MCF 10A (cell line): ENCODE measurements at regions not wholly inside any gene's neighbourhood (a gene's known extent, or its start where the extent isn't known, plus 50 kb on each side); places are given as distances from the start of the nearest gene placed in this dataset.

Source experiments
- BruUV-seq: library from RNA; stranded (reverse); fragments of 400-500 nt; replicated peaks from 2 replicates; lab custom pipeline; 2021; lab: Mats Ljungman, UMichigan
- CTCF ChIA-PET: fragments of 300-600 bp; sonication (Branson Sonifier 250); formaldehyde crosslinking; extraction: SDS; loops from one replicate; lab custom pipeline; 2021; ENCODE audit warnings: antibody characterized with exemption, inconsistent platforms; lab: Yijun Ruan, JAX
- POLR2A ChIA-PET: fragments of 300-600, 350-650 bp; sonication (Branson Sonifier 250); formaldehyde crosslinking; extraction: SDS; loops from one replicate; lab custom pipeline; 2020; ENCODE audit warnings: antibody characterized with exemption, inconsistent platforms; lab: Yijun Ruan, JAX
- DNase-seq: peaks from one replicate; pipeline ENCODE4 v3.0.0-alpha.2; 2018; ENCODE audit not compliant: unreplicated experiment
- H3K27ac Mint-ChIP-seq: one replicate; pipeline ENCODE4 v1.8.0; 2022; ENCODE audit warnings: mild to moderate bottlenecking, low read depth, mixed read lengths; ENCODE audit not compliant: unreplicated experiment
- H3K27me3 Mint-ChIP-seq: one replicate; pipeline ENCODE4 v1.8.0; 2022; ENCODE audit warnings: mixed read lengths; ENCODE audit not compliant: insufficient read depth, unreplicated experiment
- H3K36me3 Mint-ChIP-seq: one replicate; pipeline ENCODE4 v1.8.0; 2022; ENCODE audit warnings: mild to moderate bottlenecking, moderate library complexity, mixed read lengths; ENCODE audit not compliant: insufficient read depth, unreplicated experiment
- H3K4me1 Mint-ChIP-seq: one replicate; pipeline ENCODE4 v1.8.0; 2022; ENCODE audit warnings: mixed read lengths; ENCODE audit not compliant: insufficient read depth, unreplicated experiment
- H3K4me3 Mint-ChIP-seq: one replicate; pipeline ENCODE4 v1.8.0; 2022; ENCODE audit warnings: mild to moderate bottlenecking, moderate library complexity, mixed read lengths; ENCODE audit not compliant: unreplicated experiment
- H3K9me3 Mint-ChIP-seq: one replicate; pipeline ENCODE4 v1.8.0; 2022; ENCODE audit warnings: mixed read lengths; ENCODE audit not compliant: unreplicated experiment
- CTCF ChIP-seq: fragments of 200-600 bp; IDR thresholded peaks from one replicate; pipeline ENCODE4 v1.8.0; 2022; ENCODE audit warnings: antibody characterized with exemption, mild to moderate bottlenecking; ENCODE audit not compliant: unreplicated experiment
- intact Hi-C: fragments of 100-400 bp; cut with micrococcal nuclease; formaldehyde crosslinking; loops from 2 replicates; pipeline ENCODE4 v1.14.1; 2022

- DNase-seq, result no peak
- H3K36me3 Mint-ChIP-seq, result no peaks in the 10 kb centered on the region
- intact Hi-C loops, result no loop called here
- BruUV-seq, result no TSS peak
- TF ChIP-seq CTCF, result no peak
- CTCF ChIA-PET, result interaction anchor here (0.6 to 1.0 kb wide), 3 partner anchors 10 to 106 kb away, joined by 3 read pairs; no protein-coding TSS in a partner anchor
- no peaks in the 10 kb centered on the region for H3K27me3 Mint-ChIP-seq
- H3K9me3 Mint-ChIP-seq, result no peaks in the 10 kb centered on the region
- H3K4me1 Mint-ChIP-seq, result peaks cover 11% of the 10 kb centered on the region
- no peak overlapping the region for H3K4me3 Mint-ChIP-seq
- POLR2A ChIA-PET, result interaction anchor here (0.6 to 1.7 kb wide), 2 partner anchors 92 to 420 kb away, joined by 3 to 4 read pairs; no protein-coding TSS in a partner anchor
- H3K27ac Mint-ChIP-seq, result peak overlapping the region; percentile 42
These were observed 181.0 kb downstream of the TFCP2L1 start for GRCh38 chr2:121103960-121104359.

GRCh38 chr2:121104721-121105141, 180.3 kb downstream of the TFCP2L1 start:
- Mint-ChIP-seq H3K4me1 (peaks cover 7% of the 10 kb centered on the region), H3K4me3 (no peak overlapping the region), H3K9me3 (no peaks in the 10 kb centered on the region), H3K36me3 (no peaks in the 10 kb centered on the region), H3K27me3 (no peaks in the 10 kb centered on the region), H3K27ac (no peak overlapping the region)
- TF ChIP-seq CTCF, result no peak
- intact Hi-C loops, result no loop called here
- no TSS peak for BruUV-seq
- POLR2A ChIA-PET, result interaction anchor here (0.8 to 1.7 kb wide), 2 partner anchors 9 to 91 kb away, joined by 3 to 4 read pairs; no protein-coding TSS in a partner anchor
- CTCF ChIA-PET, result interaction anchor here (1.0 to 1.1 kb wide), 2 partner anchors 25 to 80 kb away, joined by 4 to 5 read pairs; no protein-coding TSS in a partner anchor
- DNase-seq, result peak; percentile 32

- H3K9me3 Mint-ChIP-seq, result peaks cover 12% of the 10 kb centered on the region
- intact Hi-C loops, result no loop called here
- no peaks in the 10 kb centered on the region for H3K27me3 Mint-ChIP-seq
- H3K4me1 Mint-ChIP-seq, result no peaks in the 10 kb centered on the region
- BruUV-seq, result no TSS peak
- H3K36me3 Mint-ChIP-seq, result no peaks in the 10 kb centered on the region
- H3K27ac Mint-ChIP-seq, result no peak overlapping the region
- CTCF ChIA-PET, result interaction anchor here (0.6 kb wide), 1 partner anchor 12 kb away, joined by 3 read pairs; no protein-coding TSS in a partner anchor
- no peak for DNase-seq
- H3K4me3 Mint-ChIP-seq, result no peak overlapping the region
- no peak for TF ChIP-seq CTCF
- POLR2A ChIA-PET, result interaction anchor here (0.6 to 1.4 kb wide), 2 partner anchors 45 to 245 kb away, joined by 3 to 4 read pairs; no protein-coding TSS in a partner anchor
These were observed 174.1 kb downstream of the TFCP2L1 start for GRCh38 chr2:121110924-121111323.

- no peaks in the 10 kb centered on the region for H3K36me3 Mint-ChIP-seq
- ChIA-PET CTCF (interaction anchor here (0.6 kb wide), 1 partner anchor 91 kb away, joined by 3 read pairs; no protein-coding TSS in a partner anchor), POLR2A (interaction anchor here (0.6 kb wide), 1 partner anchor 77 kb away, joined by 4 read pairs; no protein-coding TSS in a partner anchor)
- H3K4me3 Mint-ChIP-seq, result no peak overlapping the region
- DNase-seq, result no peak
- H3K4me1 Mint-ChIP-seq, result no peaks in the 10 kb centered on the region
- intact Hi-C loops, result no loop called here
- no peaks in the 10 kb centered on the region for H3K27me3 Mint-ChIP-seq
- no peaks in the 10 kb centered on the region for H3K9me3 Mint-ChIP-seq
- TF ChIP-seq CTCF, result no peak
- H3K27ac Mint-ChIP-seq, result no peak overlapping the region
- BruUV-seq, result no TSS peak
These were observed 166.1 kb downstream of the TFCP2L1 start for GRCh38 chr2:121118951-121119350.
